Right atrium auricular region (tissue), 2 donors: ENCODE measurements at regions not wholly inside any gene's neighbourhood (a gene's known extent, or its start where the extent isn't known, plus 50 kb on each side); places are given as distances from the start of the nearest gene placed in this dataset.

ENCODE experiments used
- DNase-seq: peaks from one replicate; pipeline ENCODE4 v3.0.0-alpha.2; 2019; ENCODE audit warnings: low spot score
- H3K27ac ChIP-seq, 2 donors: fragments of 200-600 bp; sonication (generic); 1 replicate in 1 of 2; 2 replicates in 1 of 2; pipeline ENCODE4 v1.5.1; 2016 to 2019
- H3K27me3 ChIP-seq, 2 donors: fragments of 200-600 bp; sonication (generic); one replicate each; pipeline versions ENCODE4 v1.5.1 to v1.6.0; 2017 to 2019
- H3K36me3 ChIP-seq: fragments of 200-600 bp; sonication (generic); one replicate; pipeline ENCODE4 v1.5.1; 2016
- H3K4me1 ChIP-seq, 2 donors: fragments of 200-600 bp; sonication (generic); one replicate each; pipeline versions ENCODE4 v1.5.1 to v1.6.0; 2017 to 2019
- H3K4me3 ChIP-seq, 2 donors: fragments of 200-600 bp; sonication (generic); 1 replicate in 1 of 2; 2 replicates in 1 of 2; pipeline ENCODE4 v1.5.1; 2017 to 2019; ENCODE audit warnings: mild to moderate bottlenecking in 1 of 2, moderate library complexity in 1 of 2
- H3K9me3 ChIP-seq, 2 donors: fragments of 200-600 bp; sonication (generic); one replicate each; pipeline ENCODE4 v1.5.1; 2019
- TF ChIP-seq, protein P1 (sequence below), 2 donors: fragments of 200-600 bp; sonication (generic); IDR thresholded peaks; one replicate each; pipeline ENCODE4 v1.5.1; 2019; ENCODE audit warnings: antibody characterized with exemption in 2 of 2

DNA sequence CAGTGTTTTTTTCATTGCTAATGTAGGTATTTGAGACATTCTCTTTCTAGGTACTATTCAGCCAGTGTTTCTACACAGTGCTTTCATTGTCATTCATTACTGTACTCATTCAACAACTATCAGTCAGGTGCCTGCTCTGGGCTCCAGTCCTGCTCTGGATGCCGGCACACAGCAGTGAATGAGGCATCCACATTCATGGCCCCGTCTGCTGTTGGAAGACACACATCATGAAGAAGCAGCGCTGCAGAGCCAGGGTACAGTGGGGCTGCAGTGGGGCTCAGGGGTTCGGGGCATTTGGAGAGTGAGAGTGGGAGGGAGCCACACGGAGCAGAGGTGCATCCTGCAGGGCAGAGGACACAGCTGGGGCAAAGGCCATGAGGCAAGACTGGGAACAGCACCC lies 737.2 kb upstream of the RAB6C start:
- no peaks in the 10 kb centered on the region for H3K4me1 ChIP-seq
- H3K27ac ChIP-seq = no peak overlapping the region
- TF ChIP-seq, protein P1, sequence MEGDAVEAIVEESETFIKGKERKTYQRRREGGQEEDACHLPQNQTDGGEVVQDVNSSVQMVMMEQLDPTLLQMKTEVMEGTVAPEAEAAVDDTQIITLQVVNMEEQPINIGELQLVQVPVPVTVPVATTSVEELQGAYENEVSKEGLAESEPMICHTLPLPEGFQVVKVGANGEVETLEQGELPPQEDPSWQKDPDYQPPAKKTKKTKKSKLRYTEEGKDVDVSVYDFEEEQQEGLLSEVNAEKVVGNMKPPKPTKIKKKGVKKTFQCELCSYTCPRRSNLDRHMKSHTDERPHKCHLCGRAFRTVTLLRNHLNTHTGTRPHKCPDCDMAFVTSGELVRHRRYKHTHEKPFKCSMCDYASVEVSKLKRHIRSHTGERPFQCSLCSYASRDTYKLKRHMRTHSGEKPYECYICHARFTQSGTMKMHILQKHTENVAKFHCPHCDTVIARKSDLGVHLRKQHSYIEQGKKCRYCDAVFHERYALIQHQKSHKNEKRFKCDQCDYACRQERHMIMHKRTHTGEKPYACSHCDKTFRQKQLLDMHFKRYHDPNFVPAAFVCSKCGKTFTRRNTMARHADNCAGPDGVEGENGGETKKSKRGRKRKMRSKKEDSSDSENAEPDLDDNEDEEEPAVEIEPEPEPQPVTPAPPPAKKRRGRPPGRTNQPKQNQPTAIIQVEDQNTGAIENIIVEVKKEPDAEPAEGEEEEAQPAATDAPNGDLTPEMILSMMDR (IDR thresholded peaks at IDR 0.05) = no peak

DNA sequence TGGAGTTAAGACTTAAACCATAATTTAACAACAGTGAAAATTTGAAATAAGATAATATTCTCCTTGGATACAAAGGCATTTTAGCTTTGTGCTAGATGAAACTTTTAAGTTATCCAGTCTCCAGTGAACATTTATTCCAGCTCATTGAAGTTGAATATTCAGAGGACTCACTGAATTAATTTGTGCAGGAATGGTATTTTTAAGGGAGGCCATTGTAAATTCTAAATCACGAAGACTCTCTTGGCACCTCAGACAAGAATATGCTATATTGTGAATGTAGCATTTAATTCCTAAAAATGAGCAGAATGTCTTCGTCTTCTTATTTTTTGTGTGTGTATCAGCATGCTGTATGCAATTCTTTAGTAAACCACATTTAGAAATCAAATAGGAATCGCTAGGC lies 731.7 kb upstream of the RAB6C start:
- Histone ChIP-seq H3K4me3 (no peak overlapping the region), H3K27ac (no peak overlapping the region), H3K36me3 (no peaks in the 10 kb centered on the region), H3K4me1 (no peaks in the 10 kb centered on the region), H3K27me3 (no peaks in the 10 kb centered on the region), H3K9me3 (no peaks in the 10 kb centered on the region)
- TF ChIP-seq, protein P1 (IDR thresholded peaks at IDR 0.05) = no peak
- no peak for DNase-seq

More for the DNA sequence above, 737.2 kb upstream of the RAB6C start:
- no peak for DNase-seq
- no peaks in the 10 kb centered on the region for H3K36me3 ChIP-seq
- no peak overlapping the region for H3K4me3 ChIP-seq
- H3K27me3 ChIP-seq = no peaks in the 10 kb centered on the region
- H3K9me3 ChIP-seq = no peaks in the 10 kb centered on the region

DNA sequence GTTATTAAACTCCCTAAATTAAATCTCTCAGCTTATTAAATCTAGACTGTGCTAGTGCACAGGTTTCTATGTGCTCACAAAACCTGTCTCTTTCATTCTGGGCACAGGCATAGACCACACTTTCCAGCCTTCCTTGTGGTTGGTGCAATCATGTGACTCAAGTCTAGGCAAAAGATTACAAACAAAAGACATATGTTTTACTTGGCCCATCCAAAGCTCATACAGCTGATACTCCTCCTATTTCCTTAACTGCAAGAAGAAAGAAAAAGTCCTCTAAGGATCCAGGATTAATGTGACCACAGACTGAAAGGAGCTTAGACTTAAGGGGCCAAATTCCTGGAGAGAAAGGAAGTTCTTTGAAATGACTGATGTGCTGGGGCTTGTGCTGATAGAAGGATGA lies 731.3 kb upstream of the RAB6C start:
- DNase-seq = no peak
- H3K36me3 ChIP-seq = no peaks in the 10 kb centered on the region
- H3K4me3 ChIP-seq = no peak overlapping the region
- no peak overlapping the region for H3K27ac ChIP-seq
- H3K9me3 ChIP-seq = no peaks in the 10 kb centered on the region
- H3K27me3 ChIP-seq = no peaks in the 10 kb centered on the region
- TF ChIP-seq, protein P1 (IDR thresholded peaks at IDR 0.05) = no peak
- no peaks in the 10 kb centered on the region for H3K4me1 ChIP-seq

DNA sequence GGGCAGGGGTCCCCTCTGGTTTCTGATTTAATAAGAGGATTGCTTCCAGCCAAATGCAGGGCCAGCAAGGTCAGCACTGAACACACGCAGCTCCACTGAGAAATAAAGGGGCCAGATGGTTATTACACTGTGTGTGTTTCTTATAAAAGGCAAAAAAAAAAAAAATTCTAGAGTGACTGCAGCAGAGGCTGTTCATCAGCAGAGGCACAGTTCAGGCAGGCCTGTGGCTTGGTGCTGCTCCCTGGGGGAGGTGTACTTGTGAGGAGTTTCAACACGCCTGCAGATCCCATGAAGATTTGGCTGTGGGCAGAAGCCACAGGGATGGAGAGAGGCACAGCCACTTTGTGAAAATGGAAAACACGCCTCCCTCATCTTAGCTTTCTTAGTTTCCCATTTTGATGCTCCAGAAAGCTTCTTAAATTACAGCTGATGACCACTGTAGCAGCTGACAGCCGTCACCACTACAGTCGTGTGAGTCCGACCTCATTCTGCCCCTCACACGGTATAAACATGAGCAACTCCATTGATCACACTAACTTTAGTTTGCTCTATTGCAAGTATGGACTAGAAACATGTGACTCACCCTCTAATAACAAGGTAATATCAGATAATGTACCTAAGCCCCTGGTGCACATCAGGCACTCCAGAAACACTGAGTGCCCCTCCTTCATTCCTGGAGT lies 726.5 kb upstream of the RAB6C start:
- Histone ChIP-seq H3K27ac (no peak overlapping the region), H3K27me3 (no peaks in the 10 kb centered on the region), H3K36me3 (no peaks in the 10 kb centered on the region), H3K9me3 (peaks cover 0 to 3% of the 10 kb centered on the region in 2 donors), H3K4me3 (no peak overlapping the region), H3K4me1 (no peaks in the 10 kb centered on the region)
- no peak for DNase-seq
- TF ChIP-seq, protein P1 (IDR thresholded peaks at IDR 0.05) = no peak

DNA sequence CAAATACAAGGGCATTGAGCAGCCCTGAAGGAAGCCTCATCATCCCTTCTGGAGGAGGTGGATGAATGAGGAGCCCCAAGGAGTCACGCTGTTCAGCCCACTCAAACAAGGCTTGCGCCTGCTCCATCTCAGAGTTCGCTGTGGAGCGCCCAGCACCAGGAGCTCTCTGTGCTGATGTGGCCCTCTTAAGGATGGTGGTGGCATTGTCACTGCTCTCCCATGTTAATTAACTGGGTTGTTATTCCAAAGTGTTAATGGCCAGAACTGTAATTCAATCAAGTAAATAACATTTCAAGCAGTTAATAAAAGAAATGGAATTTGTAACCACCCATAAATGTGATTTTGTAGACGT lies 726.0 kb upstream of the RAB6C start:
- no peak overlapping the region for H3K27ac ChIP-seq
- no peaks in the 10 kb centered on the region for H3K27me3 ChIP-seq
- H3K4me1 ChIP-seq = no peaks in the 10 kb centered on the region
- no peak for DNase-seq
- TF ChIP-seq, protein P1 (IDR thresholded peaks at IDR 0.05) = peak in 1 of 2 donors; percentile 53
- no peak overlapping the region for H3K4me3 ChIP-seq
- no peaks in the 10 kb centered on the region for H3K36me3 ChIP-seq
- H3K9me3 ChIP-seq = peaks cover 0 to 8% of the 10 kb centered on the region in 2 donors

DNA sequence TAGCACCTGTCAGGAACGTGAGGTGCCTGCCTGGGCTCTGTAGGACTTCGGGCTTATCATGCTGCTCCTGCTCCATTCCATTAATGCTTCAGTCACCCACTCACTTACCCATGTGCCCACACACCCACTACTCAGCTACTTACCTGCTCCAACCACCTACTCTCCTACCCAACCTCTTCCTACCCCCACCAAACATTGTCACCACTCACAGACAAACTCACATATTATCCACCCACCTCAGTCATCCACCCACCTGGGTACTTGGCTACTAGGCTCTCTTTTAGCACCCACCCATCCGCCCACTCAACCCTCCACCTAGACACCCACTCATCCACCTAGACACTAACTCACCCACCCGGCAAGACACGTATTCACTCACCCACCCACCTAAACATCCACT lies 724.7 kb upstream of the RAB6C start:
- TF ChIP-seq, protein P1 (IDR thresholded peaks at IDR 0.05) = no peak
- Histone ChIP-seq H3K9me3 (peaks cover 0 to 19% of the 10 kb centered on the region in 2 donors), H3K36me3 (no peaks in the 10 kb centered on the region), H3K4me3 (no peak overlapping the region), H3K27me3 (no peaks in the 10 kb centered on the region), H3K4me1 (no peaks in the 10 kb centered on the region), H3K27ac (no peak overlapping the region)
- no peak for DNase-seq
